Hematopoietic multipotent progenitor cell treated with erythropoietin and hydrocortisone succinate and interleukin-3 and kit ligand, for 6 days (in vitro differentiated cells): ENCODE measurements at regions not wholly inside any gene's neighbourhood (a gene's known extent, or its start where the extent isn't known, plus 50 kb on each side); places are given as distances from the start of the nearest gene placed in this dataset.
"Not testable (repeated sequence)": the region's sequence is repeated elsewhere in the genome, so short reads cannot be mapped to it uniquely, and the experiment has no call there.

ENCODE experiments used
- DNase-seq: peaks from one replicate; pipeline ENCODE4 v3.0.0-alpha.2; 2015

DNA sequence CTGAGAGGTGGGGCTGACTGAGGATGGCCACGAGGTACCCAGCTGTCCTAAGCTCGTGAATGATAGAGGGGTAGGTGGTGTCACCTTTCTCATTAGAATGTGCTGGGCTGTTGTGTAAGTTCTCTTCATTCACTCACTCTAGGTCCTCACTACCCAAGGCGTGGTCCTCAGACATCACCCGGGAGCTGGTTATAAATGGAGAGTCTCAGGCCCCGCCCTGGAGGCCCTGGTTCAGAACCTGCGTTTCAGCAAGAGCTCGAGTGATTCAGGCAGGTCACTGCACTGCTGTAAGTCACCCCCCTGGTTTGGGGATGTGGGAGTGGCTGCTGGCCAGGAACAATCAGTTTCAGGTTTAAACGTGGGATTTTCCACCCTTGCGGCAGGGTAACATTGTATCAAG lies 139.8 kb downstream of the FOXL1 start:
- DNase-seq: no peak

DNA sequence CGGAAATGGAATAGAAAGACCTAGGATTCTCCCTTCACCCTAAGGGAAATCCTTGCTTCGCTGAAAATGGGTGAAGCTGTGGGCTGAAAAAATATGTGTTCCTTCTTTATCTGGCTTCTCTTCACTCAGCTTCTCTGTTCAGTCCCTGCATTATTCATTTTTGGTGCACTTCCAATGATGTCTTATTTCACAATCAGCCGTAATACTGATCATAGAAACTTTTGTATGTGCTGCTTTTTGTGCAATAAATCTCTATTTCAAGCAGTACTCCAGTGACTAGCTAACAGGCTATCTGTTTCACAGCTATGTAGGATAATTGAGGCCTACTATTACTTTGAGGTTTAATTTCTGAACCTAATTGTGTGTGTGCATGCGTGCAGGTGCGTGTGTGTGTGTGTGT lies 144.6 kb downstream of the FOXL1 start:
- no peak for DNase-seq

DNA sequence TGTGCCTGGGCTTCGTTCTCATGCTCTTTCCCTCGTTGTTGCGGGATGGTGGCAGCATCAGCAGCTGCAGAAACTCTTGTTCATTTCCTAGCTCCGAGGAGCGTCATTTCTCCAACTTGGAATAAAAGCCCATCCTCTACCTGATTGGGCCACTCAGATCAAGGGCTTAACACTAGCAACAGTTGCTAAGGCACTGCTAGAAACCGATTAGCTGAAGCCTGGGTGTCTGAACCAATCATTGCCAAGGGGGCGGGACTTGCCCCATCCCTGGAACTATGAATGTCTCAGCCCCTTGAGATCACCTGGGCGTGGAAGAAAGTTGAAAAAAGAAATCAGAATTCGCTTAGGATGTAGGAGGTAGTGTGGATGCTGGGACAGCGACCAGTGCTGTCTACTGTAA lies 145.3 kb downstream of the FOXL1 start:
- DNase-seq: no peak

DNA sequence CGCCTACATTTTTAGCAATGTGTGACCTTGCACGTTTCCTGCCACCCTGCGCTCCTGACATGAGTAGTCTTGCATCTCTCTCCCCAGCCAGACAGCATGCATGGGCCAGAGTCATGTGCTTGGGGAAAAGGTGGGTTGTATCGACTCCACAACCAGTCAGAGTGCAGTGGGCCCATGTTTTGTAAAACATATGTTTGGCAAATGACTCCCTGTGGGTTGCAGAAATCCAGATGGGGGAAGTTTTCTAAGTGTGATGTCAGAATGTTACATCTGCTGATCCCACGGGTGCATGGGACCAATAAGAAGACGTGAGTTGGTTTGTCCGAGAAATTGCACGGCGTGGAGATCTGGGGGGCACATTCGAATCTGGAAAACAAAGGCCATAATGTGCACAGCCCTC lies 147.1 kb downstream of the FOXL1 start:
- DNase-seq: no peak

DNA sequence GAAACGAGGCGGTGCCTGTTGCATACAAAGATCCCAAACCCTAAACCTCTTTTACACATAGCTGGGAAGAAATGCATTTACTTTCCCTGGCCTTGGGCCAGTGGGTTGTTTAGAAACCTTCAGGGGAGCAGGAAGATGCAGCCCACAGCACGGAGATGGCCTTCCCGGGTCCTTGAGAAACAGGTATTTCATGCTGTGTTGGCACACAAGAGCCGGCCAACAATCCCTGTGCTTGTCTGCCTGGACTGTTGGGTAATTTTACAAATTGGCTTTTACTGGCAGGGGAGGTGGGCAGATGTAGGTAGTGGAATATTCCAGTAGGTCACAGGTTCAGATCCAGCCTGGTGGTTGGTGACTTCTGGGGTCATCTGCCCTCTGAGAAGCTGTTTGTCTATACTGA lies 148.0 kb downstream of the FOXL1 start:
- DNase-seq: no peak

DNA sequence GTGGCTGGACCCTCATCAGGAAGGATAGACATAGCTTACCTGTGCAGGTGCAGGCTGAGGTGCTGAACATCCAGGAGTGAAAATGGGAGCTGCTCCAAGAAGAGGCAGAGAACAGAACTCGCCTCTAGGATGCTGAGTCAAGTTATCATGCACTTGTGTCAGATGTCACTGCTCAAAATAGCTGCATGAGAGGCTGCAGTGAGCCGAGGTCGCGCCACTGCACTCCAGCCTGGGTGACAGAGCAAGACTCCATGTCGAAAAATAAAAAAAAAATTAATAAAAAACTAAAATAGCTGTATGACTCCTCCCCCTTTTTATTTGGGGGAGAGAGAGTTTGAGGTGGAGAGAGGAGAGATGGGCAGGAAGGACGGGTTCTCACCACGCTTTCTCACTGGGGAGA lies 148.8 kb downstream of the FOXL1 start:
- no peak for DNase-seq

DNA sequence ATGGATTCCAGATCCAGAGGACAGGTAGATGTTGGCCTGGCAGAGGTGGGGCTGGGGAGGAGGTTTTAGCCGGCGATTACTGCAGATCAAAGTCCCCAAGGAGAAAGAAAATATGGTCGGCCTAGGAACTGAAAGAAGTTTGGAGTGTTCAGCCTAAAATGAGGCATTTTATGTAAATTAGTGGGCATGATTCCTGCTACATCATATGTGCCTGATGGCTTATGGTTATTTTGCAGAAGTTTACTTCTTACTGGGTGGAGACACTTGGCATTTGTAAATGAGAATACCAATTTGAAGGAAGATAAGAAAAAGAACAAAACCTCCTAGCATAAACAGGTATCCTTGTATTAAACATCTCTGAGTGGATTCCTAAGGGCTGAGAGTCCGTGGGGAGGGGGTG lies 149.3 kb downstream of the FOXL1 start:
- DNase-seq: no peak

DNA sequence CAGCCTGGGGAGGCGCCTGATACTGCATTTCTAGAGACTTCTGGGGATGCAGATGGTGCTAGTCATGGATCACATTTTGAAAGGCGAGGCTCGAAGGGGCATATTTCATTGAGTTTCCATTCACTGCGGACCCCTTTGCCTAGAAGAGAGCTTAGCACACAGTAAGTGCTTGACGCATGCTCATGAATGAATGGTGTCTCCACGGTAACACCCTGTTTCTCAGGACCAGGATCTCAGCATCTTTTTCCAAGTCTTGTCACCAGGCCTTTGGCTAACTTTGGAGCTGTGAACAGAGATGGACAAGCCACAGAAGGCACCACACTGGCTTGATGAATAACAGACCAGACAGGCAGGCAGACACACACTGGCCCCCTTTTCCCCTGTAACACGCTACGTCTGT lies 151.3 kb downstream of the FOXL1 start:
- DNase-seq: no peak

DNA sequence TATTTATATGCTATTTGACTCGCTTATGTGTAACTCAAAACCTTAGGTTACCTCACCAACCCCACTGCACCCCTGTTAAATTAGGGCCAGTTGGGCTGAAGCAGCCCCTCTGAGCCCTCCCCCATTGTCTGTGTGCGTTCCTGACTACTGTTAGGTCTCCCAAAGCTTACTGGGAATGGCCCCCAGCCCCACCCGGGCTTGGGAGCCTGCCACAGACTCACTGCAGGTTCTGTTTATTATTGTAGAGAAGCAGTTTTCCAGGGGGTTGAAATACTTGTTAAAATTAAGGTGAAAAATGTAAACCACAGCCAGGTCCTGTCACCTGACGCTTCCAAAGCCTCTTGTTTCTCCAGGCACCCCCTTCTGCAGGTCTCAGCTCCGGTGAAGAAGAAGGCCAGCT lies 151.7 kb downstream of the FOXL1 start:
- no peak for DNase-seq

DNA sequence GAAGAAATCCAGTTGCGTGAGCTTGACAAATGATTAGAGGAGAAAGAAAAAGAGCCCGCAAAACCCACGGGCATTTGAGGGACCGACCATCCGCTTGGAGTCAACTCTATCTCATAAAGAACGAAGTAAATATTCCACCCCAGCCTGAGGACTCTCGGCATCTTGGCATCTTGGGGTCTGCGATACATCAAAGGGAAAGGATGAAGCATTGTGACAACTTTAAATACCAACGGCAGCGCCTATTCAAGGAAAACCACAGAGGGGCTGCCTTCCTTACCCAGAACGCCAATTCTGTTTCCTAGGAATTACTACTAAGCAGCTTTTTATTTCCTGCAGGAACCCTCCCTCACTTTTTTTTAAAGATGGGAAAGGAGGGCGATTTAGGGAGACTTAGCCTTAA lies 152.2 kb downstream of the FOXL1 start:
- DNase-seq: no peak

DNA sequence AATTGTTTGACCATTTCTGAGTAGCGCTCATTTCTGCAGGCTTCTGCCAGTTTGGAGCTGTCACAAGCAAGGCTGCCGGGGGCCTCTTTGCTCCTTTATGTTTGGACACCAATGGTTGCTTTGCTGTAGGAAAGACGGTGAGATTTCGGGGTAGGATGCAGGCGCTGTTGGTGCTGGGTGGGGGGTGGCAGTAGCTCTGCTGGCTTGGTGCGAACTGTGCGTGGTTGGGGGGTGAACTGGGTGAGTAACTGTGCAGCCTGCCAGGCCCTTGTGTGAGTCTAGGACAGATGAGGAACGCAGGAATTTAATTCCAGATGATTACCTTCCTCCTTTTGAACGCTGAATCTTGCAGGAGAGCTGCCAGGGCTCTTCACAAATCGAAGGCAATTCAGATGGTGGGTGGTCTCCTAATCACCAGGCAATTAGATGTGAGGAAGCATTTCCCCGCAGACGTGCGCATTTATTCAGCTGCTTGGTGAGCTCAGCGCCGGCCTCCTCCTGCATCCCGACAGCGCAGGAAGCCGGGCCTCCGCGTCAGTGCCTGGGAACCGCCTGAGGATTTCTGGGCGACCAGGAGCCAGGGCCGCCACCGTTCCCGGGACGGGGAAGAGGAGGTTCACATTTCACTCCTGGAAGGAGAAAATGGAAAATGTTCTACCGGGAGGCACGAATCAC lies 154.4 kb downstream of the FOXL1 start:
- no peak for DNase-seq

DNA sequence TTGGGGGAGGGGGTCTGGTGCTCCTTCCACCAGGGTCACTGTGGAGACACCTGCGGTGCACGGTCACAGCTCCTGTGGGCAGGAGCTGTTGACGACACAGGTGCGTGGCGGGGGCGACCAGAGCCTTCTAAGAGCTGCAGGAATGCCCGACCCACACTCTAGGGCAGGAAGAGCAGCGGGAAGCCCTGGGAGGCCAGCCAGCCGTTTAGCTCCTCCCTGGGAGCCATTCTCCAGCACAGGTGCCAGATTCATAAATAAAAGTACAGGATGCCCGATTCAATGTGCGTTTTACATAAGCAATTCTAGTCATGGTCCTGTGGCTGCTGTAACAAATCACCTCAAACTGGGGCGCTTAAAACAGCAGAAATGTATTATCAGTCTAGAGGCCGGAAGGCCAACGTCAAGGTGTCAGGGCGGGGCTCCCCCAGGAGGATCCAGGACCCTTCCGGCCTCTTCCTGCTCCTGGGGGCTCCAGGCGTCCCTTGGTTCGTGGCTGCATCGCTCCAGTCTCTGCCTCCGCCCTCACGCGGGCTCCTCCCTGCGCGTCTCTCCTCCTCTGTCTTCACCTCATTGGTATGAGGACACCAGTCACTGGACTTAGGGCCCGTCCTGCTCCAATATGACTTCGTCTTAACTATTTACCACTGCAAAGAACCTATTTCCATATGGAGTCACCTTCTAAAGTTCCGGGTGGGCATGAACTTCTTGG lies 155.4 kb downstream of the FOXL1 start:
- no peak for DNase-seq

DNA sequence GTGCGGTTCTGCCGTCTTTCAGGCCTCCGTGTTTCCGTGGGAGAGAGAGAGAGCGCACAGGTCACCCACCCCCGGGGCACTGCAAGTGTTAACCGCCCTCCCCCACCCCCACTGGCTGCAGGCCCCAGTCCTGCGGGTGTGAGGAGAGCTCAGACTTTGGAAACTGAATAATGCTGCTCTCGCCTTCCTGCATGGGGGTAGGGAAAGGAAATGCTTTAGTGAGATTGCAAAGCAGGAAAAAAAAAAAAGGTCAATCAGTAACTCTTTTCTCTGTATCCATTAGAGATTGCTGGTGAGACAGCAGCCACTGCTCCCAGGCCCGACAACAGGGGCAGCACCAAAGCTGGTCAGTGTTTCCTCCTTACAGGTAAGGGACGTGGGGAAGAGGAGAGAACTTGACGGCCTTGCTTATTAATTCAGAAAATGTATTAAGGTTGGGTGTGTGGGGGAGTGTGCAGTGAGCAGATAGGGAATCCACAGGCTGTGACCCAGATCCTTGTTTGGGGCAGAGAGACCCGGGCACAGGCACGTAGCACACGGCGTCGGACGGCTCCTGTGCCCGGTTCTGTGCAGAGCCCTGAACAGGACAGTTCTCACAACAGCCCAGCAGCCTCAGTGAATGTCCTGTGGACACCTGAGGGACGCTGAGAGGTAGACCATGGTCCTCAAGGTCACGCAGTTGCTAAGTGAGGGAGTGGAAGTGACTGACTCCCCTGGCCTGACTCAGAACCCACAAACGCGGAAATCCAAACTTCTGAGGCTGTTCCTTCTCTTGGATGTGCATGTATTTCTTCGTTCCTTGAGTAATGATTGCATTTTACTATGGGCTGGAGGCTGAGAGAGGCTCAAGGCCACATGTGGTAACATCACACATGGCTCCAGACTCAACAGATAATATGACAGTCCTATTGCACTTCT lies 156.5 kb downstream of the FOXL1 start:
- DNase-seq: no peak

DNA sequence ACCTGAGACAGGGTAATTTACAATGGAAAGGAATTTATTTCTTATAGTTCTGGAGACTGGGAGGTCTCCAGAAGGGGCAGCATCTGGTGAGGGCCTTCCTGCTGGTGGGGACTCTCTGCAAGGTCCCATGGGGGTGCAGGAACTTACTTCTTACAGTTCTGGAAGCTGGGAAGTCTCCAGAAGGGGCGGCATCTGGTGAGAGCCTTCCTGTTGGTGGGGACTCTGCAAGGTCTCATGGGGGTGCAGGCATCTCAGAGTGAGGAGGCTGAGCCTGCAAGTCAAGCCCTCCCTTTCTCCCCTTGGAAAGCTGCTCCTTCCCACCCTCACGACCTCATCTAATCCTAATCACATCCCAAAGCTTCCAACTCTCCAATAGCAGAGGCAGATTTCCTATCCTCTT lies 157.4 kb downstream of the FOXL1 start:
- no peak for DNase-seq

DNA sequence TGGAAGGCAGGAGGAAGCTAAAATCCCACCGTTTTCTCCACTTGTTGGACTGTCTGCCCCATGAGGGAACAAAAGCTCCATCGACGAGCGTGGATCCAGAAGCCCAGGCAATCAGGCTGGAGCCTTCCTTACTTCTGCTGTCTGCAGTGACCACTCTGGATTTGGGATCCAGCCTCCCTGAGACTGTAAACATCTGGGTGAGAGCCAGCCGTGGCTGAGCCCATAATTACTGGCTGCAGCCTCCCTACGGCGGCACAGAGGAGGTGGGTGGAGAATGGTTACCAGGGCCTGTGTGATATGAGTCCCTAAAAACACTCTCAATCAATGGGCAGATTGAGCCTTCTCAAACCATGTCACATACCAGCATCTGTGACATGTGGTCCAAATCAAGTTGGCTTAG lies 158.2 kb downstream of the FOXL1 start:
- no peak for DNase-seq

DNA sequence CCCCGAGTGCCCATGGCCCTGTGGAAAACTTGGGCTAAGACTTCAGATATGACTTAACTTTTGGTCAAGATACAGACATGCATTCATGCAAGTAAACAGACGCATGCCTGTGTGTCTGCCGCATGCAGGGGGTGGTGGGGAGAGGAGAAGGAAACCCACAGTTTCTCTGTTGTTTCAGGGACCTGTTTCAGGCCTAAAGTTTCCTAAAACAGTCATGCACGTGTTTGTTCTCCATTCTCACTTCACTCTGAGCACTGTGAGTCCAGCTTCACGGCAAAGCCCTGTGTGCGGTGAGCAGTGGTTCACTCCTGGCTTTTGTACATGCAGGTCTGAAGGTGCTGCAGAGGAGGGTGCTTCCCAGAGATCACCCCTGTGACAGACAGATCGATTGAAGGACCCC lies 158.7 kb downstream of the FOXL1 start:
- DNase-seq: no peak

DNA sequence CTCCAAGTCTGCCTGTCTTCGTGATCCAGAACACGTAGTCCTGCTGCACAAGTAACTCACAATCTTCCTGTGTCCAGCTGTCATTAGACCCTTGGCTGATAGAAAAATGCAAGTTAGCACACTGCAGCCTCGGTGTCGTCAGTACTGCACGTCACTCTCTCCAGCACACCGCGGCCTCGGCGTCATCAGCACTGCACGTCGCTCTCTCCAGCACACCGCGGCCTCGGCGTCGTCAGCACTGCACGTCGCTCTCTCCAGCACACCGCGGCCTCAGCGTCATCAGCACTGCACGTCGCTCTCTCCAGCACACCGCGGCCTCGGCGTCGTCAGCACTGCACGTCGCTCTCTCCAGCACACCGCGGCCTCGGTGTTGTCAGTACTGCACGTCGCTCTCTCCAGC lies 160.0 kb downstream of the FOXL1 start:
- not testable (repeated sequence) for DNase-seq

DNA sequence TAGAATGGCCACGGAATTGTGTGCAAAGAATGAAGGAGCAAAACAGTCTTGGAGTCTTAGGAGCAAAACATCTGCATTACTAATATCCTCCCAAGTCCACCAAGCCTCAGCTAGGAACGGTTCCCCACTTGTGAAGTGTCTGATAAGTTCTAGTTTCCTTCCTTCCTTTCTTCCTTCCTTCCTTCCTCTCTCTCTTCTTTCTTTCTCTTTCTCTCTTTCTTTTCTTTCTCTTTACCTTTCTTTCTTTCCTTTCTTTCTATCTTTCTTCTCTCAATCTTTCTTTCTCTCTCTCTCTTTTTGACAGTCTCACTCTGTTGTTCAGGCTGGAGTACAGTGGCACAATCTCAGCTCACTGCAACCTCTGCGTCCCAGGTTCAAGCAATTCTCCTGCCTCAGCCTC lies 160.8 kb downstream of the FOXL1 start:
- no peak for DNase-seq

DNA sequence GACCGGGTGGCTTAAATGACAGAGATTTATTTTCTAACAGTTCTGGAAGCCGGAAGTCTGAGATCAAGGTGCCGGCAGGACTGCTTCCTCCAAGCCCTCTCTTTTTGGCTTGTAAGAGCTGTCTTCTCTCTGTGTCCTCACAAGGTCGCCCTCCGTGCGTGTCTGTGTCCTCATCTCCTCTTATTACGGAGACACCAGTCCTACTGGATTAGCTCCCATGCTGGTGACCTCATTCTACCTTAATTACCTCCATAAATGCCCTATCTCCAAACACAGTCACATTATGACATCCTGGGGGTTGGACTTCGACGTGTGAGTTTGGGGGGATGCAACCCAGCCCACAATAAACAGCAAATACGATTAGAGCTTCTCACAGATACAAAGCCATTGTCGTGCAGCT lies 161.5 kb downstream of the FOXL1 start:
- no peak for DNase-seq

DNA sequence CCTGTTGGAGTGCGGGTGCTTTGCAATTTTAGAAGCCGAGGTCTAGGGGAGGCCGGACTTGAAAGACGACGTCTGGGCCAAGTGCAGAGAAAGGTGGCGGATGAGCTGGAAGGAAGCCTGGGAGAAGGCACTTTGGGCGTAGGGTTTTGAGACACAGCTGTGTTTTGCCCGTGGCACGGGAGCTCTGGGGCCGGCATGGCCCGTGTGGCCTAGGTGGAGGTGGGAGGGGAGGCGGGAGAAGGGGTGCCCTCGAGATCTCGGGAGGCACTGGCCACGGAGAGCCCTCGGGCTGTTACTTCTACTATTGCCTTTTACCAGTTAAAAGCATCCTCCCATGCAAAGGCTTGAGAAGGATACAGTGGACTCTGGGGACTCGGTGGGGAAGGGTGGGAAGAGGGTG lies 161.9 kb downstream of the FOXL1 start:
- DNase-seq: no peak

DNA sequence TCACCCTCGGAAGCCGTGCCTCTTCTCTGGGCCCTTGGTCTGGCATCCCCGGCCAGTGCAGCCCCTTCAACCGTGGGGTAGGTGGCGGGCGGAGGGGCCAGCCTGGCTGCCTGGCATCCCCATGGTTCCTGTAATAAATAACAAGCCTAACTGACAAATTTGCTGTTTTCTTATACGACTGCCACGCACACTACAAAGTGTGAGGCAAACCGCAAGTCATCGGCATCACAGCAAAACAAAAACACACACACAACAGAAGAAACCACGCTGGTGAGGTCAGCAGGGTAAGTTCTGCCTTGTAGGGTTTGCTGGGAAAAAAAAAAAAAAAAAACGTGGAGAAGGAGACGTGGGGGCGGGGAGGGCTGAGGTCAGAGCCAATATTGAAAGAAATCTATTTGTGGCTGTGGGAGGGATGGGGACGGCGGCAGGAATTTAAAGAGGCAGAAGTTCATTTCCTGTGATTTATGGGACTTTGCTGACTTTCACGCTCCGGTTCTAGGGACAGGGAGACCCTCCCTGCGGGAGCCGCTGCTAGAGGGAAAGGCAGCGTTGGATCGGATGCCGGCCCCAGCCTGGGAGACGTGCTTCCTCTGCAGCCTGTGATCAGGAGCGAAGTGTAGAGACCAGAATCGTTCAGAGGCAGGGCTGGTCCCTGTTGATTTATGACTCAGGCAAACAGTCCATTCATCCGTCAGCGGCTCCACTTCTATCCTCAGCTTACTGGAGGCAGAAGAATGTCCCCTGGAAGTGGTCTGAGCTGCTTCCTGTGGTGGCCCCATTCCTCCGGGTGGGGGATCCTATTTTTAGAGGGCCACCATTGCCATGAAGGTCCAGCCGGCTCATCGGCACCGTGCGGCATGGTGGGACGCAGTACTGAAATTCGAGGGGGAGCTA lies 162.8 kb downstream of the FOXL1 start:
- no peak for DNase-seq

DNA sequence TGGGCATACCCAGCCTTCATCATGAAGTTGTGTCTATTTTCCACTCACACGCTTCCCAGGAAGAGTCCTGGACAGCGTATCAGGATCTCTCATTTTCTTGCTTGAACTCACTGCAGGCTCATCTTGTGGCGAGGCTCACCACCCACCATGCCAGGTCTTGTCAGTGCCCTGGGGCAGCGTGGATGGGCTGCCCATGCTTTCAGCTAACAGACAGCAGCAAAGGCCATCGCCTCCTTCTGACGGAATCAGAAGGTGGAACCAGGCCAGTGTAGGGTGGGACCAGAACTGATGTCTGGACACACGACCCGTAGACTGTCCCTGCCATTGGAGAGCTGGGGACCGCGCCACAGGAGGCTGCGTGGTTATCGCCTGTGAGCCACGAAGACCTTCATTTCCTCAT lies 169.4 kb downstream of the FOXL1 start:
- no peak for DNase-seq

DNA sequence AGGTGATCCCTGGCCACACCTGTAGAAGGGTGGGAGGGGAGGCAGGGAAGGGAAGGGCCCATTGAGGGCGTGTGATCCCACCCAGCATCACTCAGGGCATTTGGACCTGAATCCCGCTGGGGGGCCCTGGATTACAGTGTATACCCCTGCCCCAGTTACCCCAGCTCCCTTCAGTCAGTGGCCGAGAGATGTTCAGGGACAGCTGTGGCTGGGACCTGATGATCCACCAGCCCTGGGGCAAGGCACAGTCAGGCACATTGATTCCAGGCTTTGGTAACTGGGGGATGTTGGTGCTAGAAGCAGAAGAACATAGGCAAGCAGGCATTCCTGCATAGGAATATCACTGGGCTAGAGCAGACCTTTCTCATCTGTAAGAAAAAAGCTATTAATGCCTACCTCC lies 170.3 kb downstream of the FOXL1 start:
- DNase-seq: no peak
